ENCODE measurements at regions not wholly inside any gene's neighbourhood (a gene's known extent, or its start where the extent isn't known, plus 50 kb on each side); places are given as distances from the start of the nearest gene placed in this dataset.

DNA sequence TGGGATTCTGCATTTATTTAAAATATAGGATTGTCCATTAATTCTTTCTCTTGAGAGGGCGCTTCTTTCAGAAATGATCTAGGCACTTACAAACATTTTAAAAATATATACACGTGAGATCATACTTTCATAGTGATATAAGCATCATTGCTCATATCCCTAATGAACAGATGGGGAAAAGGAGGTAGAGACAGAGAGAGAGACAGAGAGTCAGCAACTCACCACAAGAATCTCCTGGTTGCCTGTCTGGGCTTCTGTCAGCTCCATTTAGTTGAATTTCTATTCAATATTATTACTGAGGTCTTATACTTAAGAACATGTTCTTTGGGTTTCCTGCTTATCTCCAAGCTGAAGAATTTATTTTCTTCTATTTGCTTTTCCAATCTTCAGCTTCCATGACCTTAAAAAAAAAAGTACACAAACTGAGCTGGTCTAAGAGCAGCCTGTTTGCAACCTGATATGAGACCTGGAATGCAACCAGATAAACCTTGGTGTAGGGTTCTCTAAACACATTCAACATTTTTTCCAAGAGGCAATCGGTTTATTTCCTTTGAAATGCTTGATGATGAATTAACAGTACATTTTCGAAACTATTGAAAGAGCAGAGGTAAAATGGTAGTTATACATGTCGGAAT, 51.6 kb upstream of the LIFR start:
- TF ChIP-seq, protein P1, sequence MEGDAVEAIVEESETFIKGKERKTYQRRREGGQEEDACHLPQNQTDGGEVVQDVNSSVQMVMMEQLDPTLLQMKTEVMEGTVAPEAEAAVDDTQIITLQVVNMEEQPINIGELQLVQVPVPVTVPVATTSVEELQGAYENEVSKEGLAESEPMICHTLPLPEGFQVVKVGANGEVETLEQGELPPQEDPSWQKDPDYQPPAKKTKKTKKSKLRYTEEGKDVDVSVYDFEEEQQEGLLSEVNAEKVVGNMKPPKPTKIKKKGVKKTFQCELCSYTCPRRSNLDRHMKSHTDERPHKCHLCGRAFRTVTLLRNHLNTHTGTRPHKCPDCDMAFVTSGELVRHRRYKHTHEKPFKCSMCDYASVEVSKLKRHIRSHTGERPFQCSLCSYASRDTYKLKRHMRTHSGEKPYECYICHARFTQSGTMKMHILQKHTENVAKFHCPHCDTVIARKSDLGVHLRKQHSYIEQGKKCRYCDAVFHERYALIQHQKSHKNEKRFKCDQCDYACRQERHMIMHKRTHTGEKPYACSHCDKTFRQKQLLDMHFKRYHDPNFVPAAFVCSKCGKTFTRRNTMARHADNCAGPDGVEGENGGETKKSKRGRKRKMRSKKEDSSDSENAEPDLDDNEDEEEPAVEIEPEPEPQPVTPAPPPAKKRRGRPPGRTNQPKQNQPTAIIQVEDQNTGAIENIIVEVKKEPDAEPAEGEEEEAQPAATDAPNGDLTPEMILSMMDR (IDR thresholded peaks at IDR 0.05) = no peak
- no peak for TF ChIP-seq EZH2 (IDR thresholded peaks at IDR 0.05; ENCODE audit: borderline replicate concordance, insufficient read depth, low read depth, low read length, poor library complexity, severe bottlenecking)
